Progenitor cell of endocrine pancreas (in vitro differentiated cells): ENCODE measurements at regions not wholly inside any gene's neighbourhood (a gene's known extent, or its start where the extent isn't known, plus 50 kb on each side); places are given as distances from the start of the nearest gene placed in this dataset.
A peak's percentile ranks its signal among the peaks of the same experiment; 100 is the strongest.

Source experiments
- DNase-seq: peaks from one replicate; pipeline ENCODE4 v3.0.0; 2021; ENCODE audit warnings: low spot score; ENCODE audit not compliant: unreplicated experiment
- H3K27ac Mint-ChIP-seq: 2 replicates; pipeline ENCODE4 v1.8.0; 2021; ENCODE audit warnings: mild to moderate bottlenecking, moderate library complexity, mixed read lengths
- H3K27me3 Mint-ChIP-seq: 2 replicates; pipeline ENCODE4 v1.8.0; 2021; ENCODE audit warnings: mixed read lengths
- H3K36me3 Mint-ChIP-seq: 2 replicates; pipeline ENCODE4 v1.8.0; 2022; ENCODE audit warnings: mixed read lengths; ENCODE audit not compliant: insufficient read depth
- H3K4me1 Mint-ChIP-seq: 2 replicates; pipeline ENCODE4 v1.8.0; 2021; ENCODE audit warnings: low read depth, mixed read lengths
- H3K4me3 Mint-ChIP-seq: 2 replicates; pipeline ENCODE4 v1.8.0; 2021; ENCODE audit warnings: low read depth, mild to moderate bottlenecking, moderate library complexity, mixed read lengths
- H3K9me3 Mint-ChIP-seq: 2 replicates; pipeline ENCODE4 v1.8.0; 2021; ENCODE audit warnings: low read depth, mixed read lengths
- TF ChIP-seq, protein P1 (sequence below): fragments of 200-600 bp; sonication (generic); IDR thresholded peaks from one replicate; pipeline ENCODE4 v1.5.0; 2021; ENCODE audit warnings: antibody characterized with exemption, mild to moderate bottlenecking; ENCODE audit not compliant: unreplicated experiment

DNA sequence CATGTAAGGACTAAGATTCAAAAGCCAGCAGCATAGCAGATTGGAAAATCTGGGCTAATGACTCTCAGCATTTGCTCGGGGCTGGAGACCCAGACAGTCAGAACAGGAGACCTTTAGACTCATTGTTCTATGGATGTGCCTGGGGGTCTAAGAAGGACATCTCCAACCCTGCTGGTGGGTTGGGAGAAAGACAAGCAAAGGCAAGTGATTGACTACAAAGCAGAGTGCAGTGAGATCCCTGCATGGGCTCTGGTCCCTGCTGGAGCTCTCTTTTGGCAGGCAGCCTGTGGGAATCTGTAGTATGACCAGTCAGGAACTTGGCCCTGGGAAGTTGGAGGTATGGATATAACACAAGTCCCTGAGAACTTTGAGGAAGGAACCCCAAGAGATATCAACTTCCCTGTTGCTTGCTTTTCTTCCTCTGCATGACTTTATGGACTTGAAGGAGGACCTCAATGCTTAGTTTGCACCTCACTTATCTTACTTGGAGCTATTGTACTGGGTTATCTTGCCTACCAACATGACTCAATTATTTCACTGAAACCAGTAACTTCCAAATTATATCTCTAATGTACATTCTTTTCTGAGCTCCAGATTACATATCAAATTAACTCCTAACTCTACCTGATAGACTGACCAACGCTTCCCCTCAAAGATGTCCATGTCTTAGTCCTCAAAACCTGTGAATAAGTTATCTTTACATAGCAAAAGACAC is 236.0 kb downstream of the CYRIA start:
- Mint-ChIP-seq H3K4me1 (peaks cover 37% of the 10 kb centered on the region), H3K27me3 (peaks cover 33% of the 10 kb centered on the region), H3K27ac (no peak overlapping the region), H3K4me3 (no peak overlapping the region), H3K36me3 (no peaks in the 10 kb centered on the region), H3K9me3 (peaks cover 6% of the 10 kb centered on the region)
- DNase-seq: no peak
- TF ChIP-seq, protein P1, sequence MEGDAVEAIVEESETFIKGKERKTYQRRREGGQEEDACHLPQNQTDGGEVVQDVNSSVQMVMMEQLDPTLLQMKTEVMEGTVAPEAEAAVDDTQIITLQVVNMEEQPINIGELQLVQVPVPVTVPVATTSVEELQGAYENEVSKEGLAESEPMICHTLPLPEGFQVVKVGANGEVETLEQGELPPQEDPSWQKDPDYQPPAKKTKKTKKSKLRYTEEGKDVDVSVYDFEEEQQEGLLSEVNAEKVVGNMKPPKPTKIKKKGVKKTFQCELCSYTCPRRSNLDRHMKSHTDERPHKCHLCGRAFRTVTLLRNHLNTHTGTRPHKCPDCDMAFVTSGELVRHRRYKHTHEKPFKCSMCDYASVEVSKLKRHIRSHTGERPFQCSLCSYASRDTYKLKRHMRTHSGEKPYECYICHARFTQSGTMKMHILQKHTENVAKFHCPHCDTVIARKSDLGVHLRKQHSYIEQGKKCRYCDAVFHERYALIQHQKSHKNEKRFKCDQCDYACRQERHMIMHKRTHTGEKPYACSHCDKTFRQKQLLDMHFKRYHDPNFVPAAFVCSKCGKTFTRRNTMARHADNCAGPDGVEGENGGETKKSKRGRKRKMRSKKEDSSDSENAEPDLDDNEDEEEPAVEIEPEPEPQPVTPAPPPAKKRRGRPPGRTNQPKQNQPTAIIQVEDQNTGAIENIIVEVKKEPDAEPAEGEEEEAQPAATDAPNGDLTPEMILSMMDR: peak; percentile 8

DNA sequence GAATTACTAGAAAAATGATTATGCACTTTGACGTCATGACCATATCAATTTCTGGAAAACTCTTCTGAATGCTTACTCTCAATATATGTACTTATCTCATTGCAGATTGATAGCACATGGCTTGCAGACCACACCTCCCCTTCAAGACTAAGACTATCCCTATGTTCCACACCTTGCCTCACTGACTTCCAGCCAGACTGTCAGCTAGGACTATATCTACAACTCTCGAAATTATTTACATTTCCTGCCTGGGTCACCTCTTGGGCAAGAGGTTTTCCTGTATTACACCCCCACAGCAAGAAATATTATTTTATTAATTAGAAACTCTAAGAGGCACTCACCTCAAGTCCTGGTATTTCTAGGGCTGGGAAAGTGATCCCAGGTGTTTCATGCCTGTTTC is 236.6 kb downstream of the CYRIA start:
- no peak for DNase-seq
- Mint-ChIP-seq H3K27ac (no peak overlapping the region), H3K36me3 (no peaks in the 10 kb centered on the region), H3K4me1 (peaks cover 36% of the 10 kb centered on the region), H3K9me3 (peaks cover 8% of the 10 kb centered on the region), H3K4me3 (no peak overlapping the region), H3K27me3 (peaks cover 32% of the 10 kb centered on the region)
- TF ChIP-seq, protein P1: no peak

DNA sequence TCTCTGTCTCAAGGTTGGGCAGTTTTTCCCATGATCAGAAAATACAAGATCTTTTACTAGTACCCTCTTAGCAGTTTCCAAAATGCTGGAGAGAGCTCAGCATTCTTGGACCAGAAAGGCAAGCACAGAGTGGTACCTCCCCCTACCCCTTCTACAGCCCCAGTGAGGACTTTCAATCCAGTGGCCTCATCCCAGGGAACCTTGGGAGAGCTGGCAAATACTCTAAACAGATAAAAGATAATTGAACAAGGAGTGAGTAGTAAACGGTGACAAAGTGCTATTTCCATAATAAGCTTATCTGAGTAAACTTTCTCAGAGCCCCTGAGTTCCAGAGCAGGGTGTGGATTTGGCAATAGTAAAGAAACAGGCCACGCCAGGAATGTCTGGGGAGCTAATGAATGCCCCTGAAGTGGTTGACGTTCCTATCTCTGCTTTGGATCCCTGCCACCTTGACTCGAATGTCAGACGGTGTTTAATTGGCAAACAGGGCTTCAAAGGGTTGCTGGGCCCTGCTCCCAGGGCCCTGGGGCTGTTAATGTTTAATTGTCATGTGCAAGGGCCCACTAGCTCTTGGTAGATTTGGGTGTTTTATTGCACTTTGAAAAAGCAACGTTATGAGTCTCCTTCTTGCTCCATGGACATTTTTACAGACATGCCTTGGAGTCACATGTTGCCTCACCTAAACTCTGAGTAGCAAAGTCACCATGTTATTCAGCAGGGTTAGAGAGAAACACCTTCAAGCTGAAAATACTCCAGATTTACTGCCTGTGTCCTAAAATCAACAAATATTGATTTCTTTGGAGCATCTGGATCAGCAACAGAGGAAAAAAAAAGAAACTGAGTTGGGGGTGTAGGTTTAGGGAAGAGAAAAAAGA is 239.9 kb downstream of the CYRIA start:
- Mint-ChIP-seq H3K4me3 (peak overlapping the region; percentile 30), H3K4me1 (peaks cover 36% of the 10 kb centered on the region), H3K9me3 (peaks cover 6% of the 10 kb centered on the region), H3K36me3 (no peaks in the 10 kb centered on the region), H3K27ac (peak overlapping the region; percentile 93), H3K27me3 (peaks cover 25% of the 10 kb centered on the region)
- TF ChIP-seq, protein P1: no peak
- peak; percentile 23 for DNase-seq

DNA sequence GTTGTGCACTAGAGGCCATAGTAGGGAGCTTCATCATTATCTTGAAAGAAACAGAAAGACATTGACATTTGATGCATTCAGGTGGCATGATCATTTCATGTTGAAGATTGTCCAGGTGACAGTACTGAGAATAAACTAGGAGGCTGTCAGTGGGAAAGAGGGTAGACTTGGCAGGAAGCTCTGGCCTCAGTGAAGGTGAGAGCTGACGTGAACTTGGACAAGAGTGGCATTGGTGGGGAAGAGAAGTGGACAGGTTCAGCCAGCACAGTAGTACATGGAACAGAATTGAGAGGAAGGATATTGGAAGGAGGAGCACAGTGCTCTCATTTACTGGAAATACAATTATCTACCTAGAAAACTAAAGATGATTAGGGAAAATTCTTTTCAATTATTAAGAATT is 245.2 kb downstream of the CYRIA start:
- peaks cover 8% of the 10 kb centered on the region for H3K4me1 Mint-ChIP-seq
- peaks cover 2% of the 10 kb centered on the region for H3K36me3 Mint-ChIP-seq
- DNase-seq: no peak
- peaks cover 5% of the 10 kb centered on the region for H3K9me3 Mint-ChIP-seq
- no peak overlapping the region for H3K4me3 Mint-ChIP-seq
- no peak overlapping the region for H3K27ac Mint-ChIP-seq
- TF ChIP-seq, protein P1: no peak
- H3K27me3 Mint-ChIP-seq: peaks cover 25% of the 10 kb centered on the region

DNA sequence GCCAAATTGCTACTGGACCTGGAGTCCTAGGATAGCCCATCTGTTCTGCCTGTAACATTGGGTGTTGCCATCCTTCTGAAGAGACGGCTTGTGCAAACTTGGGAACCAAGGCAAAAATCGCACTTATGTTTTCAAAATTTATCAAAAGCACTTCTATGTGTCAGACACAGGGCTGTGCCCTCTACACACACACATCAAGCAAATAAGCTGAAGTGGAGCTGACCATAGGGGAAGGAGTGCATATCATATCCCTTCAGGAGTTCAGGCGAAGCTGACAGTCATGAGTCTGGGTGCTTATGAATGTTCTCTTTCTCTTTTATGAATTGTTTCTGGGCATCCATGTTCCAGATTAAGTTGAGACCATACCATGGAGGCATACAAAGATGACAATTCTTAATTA is 247.9 kb downstream of the CYRIA start:
- Mint-ChIP-seq H3K9me3 (peaks cover 4% of the 10 kb centered on the region), H3K36me3 (peaks cover 3% of the 10 kb centered on the region), H3K27me3 (peaks cover 23% of the 10 kb centered on the region), H3K4me1 (peaks cover 12% of the 10 kb centered on the region), H3K4me3 (no peak overlapping the region), H3K27ac (no peak overlapping the region)
- DNase-seq: no peak
- TF ChIP-seq, protein P1: no peak
